ENCODE measurements at regions not wholly inside any gene's neighbourhood (a gene's known extent, or its start where the extent isn't known, plus 50 kb on each side); places are given as distances from the start of the nearest gene placed in this dataset.

DNA sequence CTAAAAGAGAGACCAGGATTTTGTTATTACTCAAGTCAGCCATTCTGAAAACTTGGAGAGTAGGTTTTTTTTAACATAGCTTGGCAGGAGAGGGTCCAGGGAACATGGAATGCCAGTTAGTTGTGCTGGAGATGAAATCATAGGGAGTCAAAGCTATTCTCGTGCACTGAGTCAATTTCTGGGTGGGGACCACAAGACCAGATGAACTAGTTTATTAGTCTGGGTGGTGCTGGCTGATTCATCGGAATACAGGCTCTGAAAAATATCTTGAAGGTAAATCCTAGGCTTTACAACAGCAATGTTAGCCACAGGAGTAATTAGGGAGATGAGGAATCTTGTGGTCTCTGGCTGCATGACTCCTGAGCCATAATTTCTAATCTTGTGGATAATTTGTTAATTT is 921.4 kb downstream of the TRIB2 start:
- TF ChIP-seq EZH2phosphoT487 (IDR thresholded peaks at IDR 0.05; ENCODE audit: borderline replicate concordance, low read length) (no peak), CTCF (IDR thresholded peaks at IDR 0.05; ENCODE audit: low read depth, low read length, poor library complexity, severe bottlenecking) (no peak)

Data from DOHH2 (cell line).